Left forelimb (tissue), 1 donor: ENCODE measurements at regions not wholly inside any gene's neighbourhood (a gene's known extent, or its start where the extent isn't known, plus 50 kb on each side); places are given as distances from the start of the nearest gene placed in this dataset.

Experiments used
- DNase-seq: peaks from one replicate; pipeline ENCODE4 v3.0.0-alpha.2; 2018; ENCODE audit warnings: low spot score

GRCh38 chr10:128465697-128466096 is 339.5 kb upstream of the MKI67 start:
- DNase-seq, result no peak

DNA sequence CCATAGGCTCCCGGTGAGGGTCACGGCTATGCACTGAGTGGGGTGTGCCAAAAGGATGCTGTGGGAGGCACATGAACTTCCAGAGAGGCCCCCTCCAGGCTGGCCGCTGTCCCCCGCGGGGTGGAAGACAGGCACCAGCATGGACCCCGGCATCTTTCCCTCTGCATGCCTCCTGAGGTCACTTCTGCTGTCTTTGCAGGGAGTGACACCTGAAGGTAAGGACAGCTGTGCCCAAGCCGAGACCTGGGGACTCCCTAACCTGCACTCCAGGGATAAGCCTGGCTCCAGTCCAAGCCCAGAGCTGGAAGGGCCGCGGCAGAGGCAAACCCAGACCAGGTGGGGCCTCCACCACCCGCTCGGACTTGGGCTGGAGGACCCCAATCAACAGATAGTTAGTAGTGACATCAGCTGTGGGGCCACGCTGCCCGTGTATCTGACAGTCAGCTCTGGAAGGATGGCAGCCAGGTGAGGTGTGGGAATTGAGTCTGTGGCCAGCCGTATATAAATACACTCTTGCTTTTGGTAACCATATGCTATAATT is 340.7 kb upstream of the MKI67 start:
- DNase-seq, result no peak

- DNase-seq, result no peak
Measured at GRCh38 chr10:128468462-128468861, 342.2 kb upstream of the MKI67 start.

GRCh38 chr10:128469515-128469914 is 343.3 kb upstream of the MKI67 start:
- no peak for DNase-seq

- DNase-seq, result no peak
Measured at GRCh38 chr10:128470321-128470965, 344.2 kb upstream of the MKI67 start.

GRCh38 chr10:128471151-128471550 is 344.9 kb upstream of the MKI67 start:
- no peak for DNase-seq

GRCh38 chr10:128472196-128472595 is 346.0 kb upstream of the MKI67 start:
- DNase-seq, result no peak

- DNase-seq, result no peak
Measured at GRCh38 chr10:128473396-128473795, 347.2 kb upstream of the MKI67 start.

DNA sequence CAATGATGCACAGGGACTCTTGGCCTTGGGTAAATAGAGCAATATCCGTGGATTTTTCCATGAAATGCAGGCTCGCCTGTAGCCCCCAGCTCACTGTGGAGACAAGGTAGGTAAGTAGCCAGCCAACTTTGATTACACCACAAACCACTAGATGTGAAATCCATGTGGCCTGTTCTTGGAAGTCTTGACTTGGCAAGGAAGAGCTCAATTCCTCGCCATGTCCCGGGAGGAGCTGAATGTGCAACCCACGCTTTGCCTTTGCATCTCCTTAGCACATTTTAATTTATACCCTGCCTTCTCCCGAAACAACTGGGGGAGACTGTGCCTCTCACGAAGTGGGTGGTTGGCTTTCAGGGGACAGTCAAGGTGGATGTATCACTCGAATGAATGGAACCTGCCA is 347.7 kb upstream of the MKI67 start:
- DNase-seq, result no peak

GRCh38 chr10:128474571-128474970 is 348.3 kb upstream of the MKI67 start:
- no peak for DNase-seq

DNA sequence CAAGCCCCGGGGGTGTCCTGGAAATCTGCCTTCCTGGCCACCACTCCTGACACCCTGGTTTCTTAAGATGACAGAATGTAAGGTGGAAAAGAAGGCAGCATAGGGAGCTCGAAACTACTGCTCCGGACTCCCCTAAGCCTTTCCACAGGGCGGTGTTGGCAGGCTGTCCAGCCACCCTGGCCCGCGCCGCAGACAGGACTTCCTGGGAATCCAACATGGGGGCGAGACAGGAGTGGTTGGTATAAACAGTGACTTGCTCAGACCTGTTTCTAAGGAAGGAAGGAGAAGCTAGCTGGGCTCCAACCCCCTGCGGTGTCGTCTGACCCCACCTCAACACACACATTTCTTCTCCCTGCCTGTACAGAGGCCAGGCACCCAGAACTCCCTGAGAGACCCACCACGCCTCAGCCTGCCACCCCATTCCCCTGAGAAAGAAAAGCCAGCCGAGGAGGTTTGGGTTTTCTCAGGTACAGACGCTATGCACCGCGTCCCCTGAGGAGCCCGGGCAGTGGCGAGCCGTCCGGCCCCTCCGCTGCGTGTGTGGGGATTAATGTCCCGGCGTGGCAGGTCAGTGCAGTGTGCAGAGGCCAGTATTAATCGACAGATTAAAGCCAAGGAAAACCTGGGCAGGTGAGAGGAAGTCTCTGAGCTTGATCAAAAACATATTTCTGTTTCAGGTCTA is 349.6 kb upstream of the MKI67 start:
- no peak for DNase-seq

DNA sequence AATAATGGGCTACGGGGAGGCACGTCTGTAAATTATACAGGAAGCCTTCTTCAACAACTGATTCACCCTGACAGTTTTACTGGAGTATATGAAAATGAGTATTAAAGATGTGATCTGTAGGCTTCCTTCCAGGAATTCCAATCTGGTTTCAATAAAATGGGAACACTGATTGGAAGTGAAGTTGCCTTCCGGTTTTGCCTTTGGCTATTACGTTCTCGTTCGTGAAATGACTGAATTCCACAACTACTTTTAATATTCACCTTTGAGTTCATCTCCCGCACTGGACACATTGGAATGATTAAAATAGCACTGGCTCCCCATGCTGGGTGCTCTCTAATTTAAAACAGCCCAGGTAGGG is 350.1 kb upstream of the MKI67 start:
- no peak for DNase-seq

DNA sequence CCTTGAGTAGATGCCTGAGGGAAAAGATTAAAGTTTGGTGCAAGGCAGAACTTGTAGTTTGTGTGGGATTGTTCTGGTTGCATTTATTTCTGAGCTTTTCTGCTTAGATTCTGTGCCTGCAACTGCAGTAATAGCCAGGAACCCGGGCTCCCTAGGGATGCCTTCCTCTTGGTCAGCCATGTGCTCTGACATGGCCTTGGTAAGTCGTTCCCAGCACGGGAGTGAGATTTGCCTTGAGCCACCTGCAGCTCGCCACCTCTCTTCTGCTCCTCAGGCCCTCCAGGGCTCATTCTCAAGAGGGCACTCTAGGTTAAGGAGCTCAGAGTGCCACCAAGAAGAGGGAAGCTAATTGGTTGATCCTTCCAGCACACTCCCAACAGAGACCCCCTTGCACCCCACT is 350.6 kb upstream of the MKI67 start:
- no peak for DNase-seq

GRCh38 chr10:128480601-128481000 is 354.4 kb upstream of the MKI67 start:
- DNase-seq, result no peak

GRCh38 chr10:128481152-128481840 is 355.1 kb upstream of the MKI67 start:
- DNase-seq, result no peak

DNA sequence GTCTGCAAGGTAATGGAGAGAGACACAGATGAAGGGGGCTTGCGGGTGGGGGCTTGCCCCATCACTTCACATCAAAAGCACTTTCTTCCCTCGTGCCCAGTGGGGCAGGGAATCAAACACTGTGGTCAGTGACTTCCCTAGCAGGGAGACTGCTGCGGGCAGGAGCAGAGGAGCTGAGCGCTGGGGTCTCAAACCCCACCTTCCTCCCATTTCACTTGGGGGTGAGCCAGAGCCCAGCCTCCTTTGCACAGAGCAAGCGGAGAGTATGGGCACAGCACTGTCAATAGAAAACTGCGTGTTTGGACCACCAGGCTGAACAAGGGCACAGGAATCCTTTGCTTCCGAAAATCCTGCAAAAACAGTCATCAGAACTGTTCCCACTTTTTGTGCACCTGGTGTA is 355.8 kb upstream of the MKI67 start:
- DNase-seq, result no peak

DNA sequence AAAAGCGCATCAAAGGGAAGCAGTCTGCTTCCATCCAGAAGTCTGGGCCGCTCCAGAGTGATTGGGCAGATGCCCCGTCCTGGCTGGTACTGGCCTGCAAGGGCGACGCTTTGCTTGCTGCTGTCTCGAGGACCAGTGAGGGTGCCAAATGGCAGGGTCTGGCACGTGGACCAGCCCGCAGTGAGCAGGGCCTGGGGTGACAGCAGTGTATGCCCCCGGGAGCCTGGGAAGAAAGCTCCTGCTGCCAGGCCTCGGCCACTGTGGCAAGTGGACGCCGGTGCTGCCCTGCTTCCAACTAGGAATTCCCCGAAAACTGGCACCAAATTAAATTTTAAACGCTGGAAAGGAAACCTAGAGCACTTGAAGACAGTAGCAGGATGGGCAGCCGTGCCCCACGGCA is 357.0 kb upstream of the MKI67 start:
- no peak for DNase-seq

GRCh38 chr10:128484041-128484440 is 357.8 kb upstream of the MKI67 start:
- no peak for DNase-seq

DNA sequence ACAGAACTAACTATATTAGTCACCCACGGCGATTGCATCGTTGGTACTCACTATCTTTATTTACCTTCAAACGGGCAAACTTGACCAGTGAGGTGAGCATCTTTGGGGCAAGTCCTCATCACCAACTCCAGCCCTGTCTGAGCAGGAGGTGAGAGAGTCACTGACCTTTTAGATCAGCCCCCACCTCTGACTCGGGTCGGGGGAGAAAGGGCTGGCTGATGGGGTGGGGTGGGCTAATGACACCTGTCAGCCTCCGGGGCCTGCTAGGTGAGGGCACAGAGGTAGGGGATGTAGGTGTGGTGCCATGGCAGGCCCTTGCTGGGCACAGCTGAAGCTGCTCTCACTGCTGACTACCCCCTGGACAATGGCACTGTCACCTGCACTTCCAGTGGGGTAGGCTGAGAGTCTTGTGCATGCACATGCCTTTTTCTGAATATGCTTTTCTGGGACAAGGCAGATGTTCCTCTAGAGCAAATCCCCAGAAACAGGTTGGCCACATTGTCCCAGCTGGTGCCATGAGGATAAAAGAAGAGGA is 359.5 kb upstream of the MKI67 start:
- no peak for DNase-seq

GRCh38 chr10:128487517-128487916 is 361.3 kb upstream of the MKI67 start:
- no peak for DNase-seq

- DNase-seq, result no peak
Measured at GRCh38 chr10:128489324-128490247, 363.4 kb upstream of the MKI67 start.

DNA sequence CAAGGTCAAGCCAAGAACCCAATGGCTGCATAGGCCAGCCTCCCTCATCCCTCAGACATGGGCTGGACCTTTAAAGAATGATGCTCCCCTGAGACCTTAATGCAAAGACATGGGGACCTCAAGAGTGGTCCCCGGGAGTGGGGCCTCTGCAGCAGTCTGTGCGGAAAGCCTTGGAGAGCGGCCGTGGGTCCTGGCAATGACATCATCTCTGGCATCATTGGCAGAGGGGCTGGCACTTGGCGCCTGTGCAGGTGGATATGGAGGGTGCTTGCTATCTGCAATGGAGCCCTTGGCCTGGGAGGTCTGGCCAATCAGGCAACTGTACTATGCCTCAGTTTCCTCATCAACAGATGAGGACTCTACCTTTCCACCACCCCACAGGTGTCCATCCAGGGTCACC is 365.5 kb upstream of the MKI67 start:
- no peak for DNase-seq
